Adipocyte (in vitro differentiated cells): ENCODE measurements at regions not wholly inside any gene's neighbourhood (a gene's known extent, or its start where the extent isn't known, plus 50 kb on each side); places are given as distances from the start of the nearest gene placed in this dataset.

Source experiments
- DNase-seq: peaks from one replicate; pipeline ENCODE4 v3.0.0-alpha.2; 2015; ENCODE audit warnings: low read depth
- H3K27me3 ChIP-seq: replicated peaks from 2 replicates; pipeline ENCODE4 v1.7.0; 2013; ENCODE audit warnings: mild to moderate bottlenecking, low read length, moderate library complexity; ENCODE audit not compliant: control insufficient read depth, insufficient read depth
- H3K36me3 ChIP-seq: 2 replicates; pipeline ENCODE4 v1.7.0; 2013; ENCODE audit warnings: low read length, mild to moderate bottlenecking, moderate library complexity; ENCODE audit not compliant: control insufficient read depth, insufficient read depth, severe bottlenecking
- H3K4me1 ChIP-seq: 2 replicates; pipeline ENCODE4 v1.7.0; 2013; ENCODE audit warnings: mild to moderate bottlenecking, low read length, moderate library complexity; ENCODE audit not compliant: control insufficient read depth, insufficient read depth
- H3K4me3 ChIP-seq: 2 replicates; pipeline ENCODE4 v1.7.0; 2013; ENCODE audit warnings: mild to moderate bottlenecking, low read length, moderate library complexity
- H3K9ac ChIP-seq: 2 replicates; pipeline ENCODE4 v1.7.0; 2013; ENCODE audit warnings: mild to moderate bottlenecking, low read length, moderate library complexity
- H3K9me3 ChIP-seq: 2 replicates; pipeline ENCODE4 v1.7.0; 2013; ENCODE audit warnings: mild to moderate bottlenecking, low read length, moderate library complexity; ENCODE audit not compliant: control insufficient read depth

GRCh38 chr20:33908336-33908735 lies 85.4 kb upstream of the RALY start:
- peak; percentile 81 for DNase-seq
- Histone ChIP-seq H3K36me3 (no peaks in the 10 kb centered on the region), H3K9ac (no peak overlapping the region), H3K9me3 (no peaks in the 10 kb centered on the region), H3K4me1 (peaks cover 34% of the 10 kb centered on the region), H3K4me3 (no peak overlapping the region), H3K27me3 (no peaks in the 10 kb centered on the region)

DNA sequence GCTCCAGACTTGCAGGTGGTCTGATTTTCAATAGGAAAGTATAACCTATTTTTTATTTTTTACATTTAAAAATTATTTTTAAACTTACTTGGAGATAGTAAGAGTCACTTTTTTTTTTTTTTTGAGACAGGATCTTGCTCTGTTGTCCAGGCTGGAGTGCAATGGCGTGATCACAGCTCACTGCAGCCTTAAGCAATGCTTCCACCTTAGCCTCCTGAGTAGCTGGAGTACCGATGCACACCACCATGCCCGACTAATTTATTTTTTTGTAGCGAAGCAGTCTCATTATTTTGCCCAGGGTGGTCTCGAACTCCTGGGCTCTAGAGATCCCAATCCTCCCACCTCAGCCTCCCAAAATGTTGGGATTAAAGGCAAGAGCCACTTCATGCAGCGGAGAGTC lies 84.8 kb upstream of the RALY start:
- no peak for DNase-seq
- H3K4me3 ChIP-seq, result no peak overlapping the region
- no peaks in the 10 kb centered on the region for H3K9me3 ChIP-seq
- no peaks in the 10 kb centered on the region for H3K36me3 ChIP-seq
- H3K27me3 ChIP-seq, result no peaks in the 10 kb centered on the region
- H3K9ac ChIP-seq, result peak overlapping the region; percentile 37
- H3K4me1 ChIP-seq, result peaks cover 34% of the 10 kb centered on the region

- DNase-seq, result peak; percentile 95
- H3K9ac ChIP-seq, result peak overlapping the region; percentile 79
- no peaks in the 10 kb centered on the region for H3K36me3 ChIP-seq
- no peaks in the 10 kb centered on the region for H3K9me3 ChIP-seq
- H3K27me3 ChIP-seq, result no peaks in the 10 kb centered on the region
- H3K4me1 ChIP-seq, result peaks cover 34% of the 10 kb centered on the region
- peak overlapping the region; percentile 43 for H3K4me3 ChIP-seq
Observed at GRCh38 chr20:33909331-33909921, 84.3 kb upstream of the RALY start.

GRCh38 chr20:33910056-33910455 lies 83.7 kb upstream of the RALY start:
- H3K36me3 ChIP-seq, result no peaks in the 10 kb centered on the region
- H3K9ac ChIP-seq, result peak overlapping the region; percentile 79
- no peaks in the 10 kb centered on the region for H3K27me3 ChIP-seq
- peak; percentile 74 for DNase-seq
- H3K4me1 ChIP-seq, result peaks cover 39% of the 10 kb centered on the region
- H3K9me3 ChIP-seq, result no peaks in the 10 kb centered on the region
- H3K4me3 ChIP-seq, result peak overlapping the region; percentile 43

GRCh38 chr20:33910529-33911327 lies 83.0 kb upstream of the RALY start:
- Histone ChIP-seq H3K27me3 (no peaks in the 10 kb centered on the region), H3K4me3 (no peak overlapping the region), H3K9me3 (no peaks in the 10 kb centered on the region), H3K36me3 (no peaks in the 10 kb centered on the region), H3K4me1 (peaks cover 44% of the 10 kb centered on the region), H3K9ac (peak overlapping the region; percentile 79)
- no peak for DNase-seq

GRCh38 chr20:33914919-33915318 lies 78.8 kb upstream of the RALY start:
- no peak overlapping the region for H3K4me3 ChIP-seq
- H3K9me3 ChIP-seq, result no peaks in the 10 kb centered on the region
- no peak overlapping the region for H3K9ac ChIP-seq
- H3K4me1 ChIP-seq, result peaks cover 45% of the 10 kb centered on the region
- DNase-seq, result peak; percentile 24
- no peaks in the 10 kb centered on the region for H3K36me3 ChIP-seq
- no peaks in the 10 kb centered on the region for H3K27me3 ChIP-seq

- DNase-seq, result no peak
- no peaks in the 10 kb centered on the region for H3K36me3 ChIP-seq
- no peak overlapping the region for H3K9ac ChIP-seq
- peaks cover 36% of the 10 kb centered on the region for H3K4me1 ChIP-seq
- no peaks in the 10 kb centered on the region for H3K27me3 ChIP-seq
- no peaks in the 10 kb centered on the region for H3K9me3 ChIP-seq
- H3K4me3 ChIP-seq, result no peak overlapping the region
Observed at GRCh38 chr20:33915726-33916331, 77.9 kb upstream of the RALY start.

GRCh38 chr20:33916768-33917167 lies 76.9 kb upstream of the RALY start:
- no peak for DNase-seq
- Histone ChIP-seq H3K4me1 (peaks cover 32% of the 10 kb centered on the region), H3K36me3 (no peaks in the 10 kb centered on the region), H3K27me3 (no peaks in the 10 kb centered on the region), H3K9me3 (no peaks in the 10 kb centered on the region), H3K4me3 (no peak overlapping the region), H3K9ac (no peak overlapping the region)

DNA sequence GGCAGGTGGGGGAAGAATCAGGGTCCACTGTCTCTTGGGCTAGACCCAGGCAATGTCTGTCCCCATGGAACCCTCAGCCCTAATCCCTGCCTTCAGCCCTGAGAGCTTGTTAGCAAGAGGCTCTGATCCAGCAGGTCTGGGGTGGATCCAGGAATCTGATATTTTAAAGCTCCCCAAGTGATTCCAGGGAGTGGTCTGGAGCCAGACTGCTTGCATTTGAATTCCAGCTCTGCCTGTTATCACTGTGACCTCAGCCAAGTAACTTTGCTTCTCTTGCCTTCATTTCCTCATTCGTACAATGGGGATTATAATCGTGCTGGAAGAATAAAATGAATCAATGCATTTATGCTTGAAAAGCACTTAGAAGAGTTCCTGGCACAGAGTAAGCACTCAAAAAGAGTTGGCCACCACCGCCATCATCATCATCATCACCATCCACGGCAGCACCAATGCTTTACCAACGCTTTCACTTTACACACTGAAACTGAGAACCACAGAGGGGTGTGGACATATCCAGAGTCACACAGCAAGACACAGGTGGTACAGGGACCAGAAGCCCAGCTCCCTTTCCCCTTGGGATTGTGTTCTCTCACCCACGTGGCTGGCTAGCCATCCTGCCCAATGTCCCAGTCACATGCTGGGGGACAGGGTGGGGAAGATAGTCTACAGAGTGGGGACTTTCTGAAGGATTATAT lies 75.7 kb upstream of the RALY start:
- H3K27me3 ChIP-seq, result no peaks in the 10 kb centered on the region
- DNase-seq, result no peak
- no peaks in the 10 kb centered on the region for H3K9me3 ChIP-seq
- no peaks in the 10 kb centered on the region for H3K36me3 ChIP-seq
- no peak overlapping the region for H3K9ac ChIP-seq
- H3K4me1 ChIP-seq, result peaks cover 32% of the 10 kb centered on the region
- H3K4me3 ChIP-seq, result peak overlapping the region; percentile 41

- peaks cover 32% of the 10 kb centered on the region for H3K4me1 ChIP-seq
- H3K9ac ChIP-seq, result no peak overlapping the region
- DNase-seq, result no peak
- H3K9me3 ChIP-seq, result no peaks in the 10 kb centered on the region
- no peaks in the 10 kb centered on the region for H3K36me3 ChIP-seq
- no peak overlapping the region for H3K4me3 ChIP-seq
- no peaks in the 10 kb centered on the region for H3K27me3 ChIP-seq
Observed at GRCh38 chr20:33918662-33919061, 75.0 kb upstream of the RALY start.

GRCh38 chr20:33919653-33920052 lies 74.1 kb upstream of the RALY start:
- Histone ChIP-seq H3K36me3 (no peaks in the 10 kb centered on the region), H3K27me3 (no peaks in the 10 kb centered on the region), H3K4me3 (no peak overlapping the region), H3K9me3 (no peaks in the 10 kb centered on the region), H3K4me1 (peaks cover 31% of the 10 kb centered on the region), H3K9ac (no peak overlapping the region)
- no peak for DNase-seq
